GM23338 (cell line): ENCODE measurements at regions not wholly inside any gene's neighbourhood (a gene's known extent, or its start where the extent isn't known, plus 50 kb on each side); places are given as distances from the start of the nearest gene placed in this dataset.
"Not testable (repeated sequence)": the region's sequence is repeated elsewhere in the genome, so short reads cannot be mapped to it uniquely, and the experiment has no call there.

Experiments used
- NANOG ChIP-seq: IDR thresholded peaks from 2 replicates; pipeline ENCODE4 v1.6.1; 2016; ENCODE audit warnings: antibody characterized with exemption, borderline replicate concordance
- POLR2AphosphoS5 ChIP-seq: IDR thresholded peaks from 2 replicates; pipeline ENCODE4 v1.6.1; 2016; ENCODE audit warnings: antibody characterized with exemption, low read depth
- TF ChIP-seq, protein P1 (sequence below), 2 experiments: fragments of 200-600 bp in 1 of 2; sonication (generic) in 1 of 2; conservative IDR thresholded peaks; 2 replicates each; pipeline versions ENCODE4 v1.5.1 to v1.6.1; 2016 to 2017; ENCODE audit warnings: antibody characterized with exemption in 2 of 2, low read depth in 2 of 2, mild to moderate bottlenecking in 2 of 2, moderate library complexity in 1 of 2
- TF ChIP-seq, protein P2 (sequence below): IDR thresholded peaks from one replicate; pipeline ENCODE4 v1.6.1; 2018; ENCODE audit warnings: antibody characterized with exemption; ENCODE audit not compliant: unreplicated experiment

DNA sequence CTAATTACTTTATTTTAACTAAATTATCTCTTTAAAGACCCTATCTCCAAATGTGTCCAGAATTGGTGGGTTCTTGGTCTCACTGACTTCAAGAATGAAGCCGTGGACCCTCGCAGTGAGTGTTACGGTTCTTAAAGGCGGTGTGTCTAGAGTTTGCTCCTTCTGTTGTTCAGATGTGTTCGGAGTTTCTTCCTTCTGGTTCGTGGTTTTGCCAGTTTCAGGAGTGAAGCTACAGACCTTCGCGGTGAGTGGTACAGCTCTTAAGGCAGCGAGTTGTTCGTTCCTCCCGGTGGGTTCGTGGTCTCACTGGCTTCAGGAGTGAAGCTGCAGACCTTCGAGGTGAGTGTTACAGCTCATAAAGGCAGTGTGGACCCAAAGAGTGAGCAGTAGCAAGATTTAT, 77.5 kb upstream of the RGS1 start:
- not testable (repeated sequence) for TF ChIP-seq NANOG, POLR2AphosphoS5
- TF ChIP-seq, protein P1, sequence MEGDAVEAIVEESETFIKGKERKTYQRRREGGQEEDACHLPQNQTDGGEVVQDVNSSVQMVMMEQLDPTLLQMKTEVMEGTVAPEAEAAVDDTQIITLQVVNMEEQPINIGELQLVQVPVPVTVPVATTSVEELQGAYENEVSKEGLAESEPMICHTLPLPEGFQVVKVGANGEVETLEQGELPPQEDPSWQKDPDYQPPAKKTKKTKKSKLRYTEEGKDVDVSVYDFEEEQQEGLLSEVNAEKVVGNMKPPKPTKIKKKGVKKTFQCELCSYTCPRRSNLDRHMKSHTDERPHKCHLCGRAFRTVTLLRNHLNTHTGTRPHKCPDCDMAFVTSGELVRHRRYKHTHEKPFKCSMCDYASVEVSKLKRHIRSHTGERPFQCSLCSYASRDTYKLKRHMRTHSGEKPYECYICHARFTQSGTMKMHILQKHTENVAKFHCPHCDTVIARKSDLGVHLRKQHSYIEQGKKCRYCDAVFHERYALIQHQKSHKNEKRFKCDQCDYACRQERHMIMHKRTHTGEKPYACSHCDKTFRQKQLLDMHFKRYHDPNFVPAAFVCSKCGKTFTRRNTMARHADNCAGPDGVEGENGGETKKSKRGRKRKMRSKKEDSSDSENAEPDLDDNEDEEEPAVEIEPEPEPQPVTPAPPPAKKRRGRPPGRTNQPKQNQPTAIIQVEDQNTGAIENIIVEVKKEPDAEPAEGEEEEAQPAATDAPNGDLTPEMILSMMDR (conservative IDR thresholded peaks at IDR 0.05; ENCODE audit: low read depth in 2 of 2): not testable (repeated sequence)
- TF ChIP-seq, protein P2, sequence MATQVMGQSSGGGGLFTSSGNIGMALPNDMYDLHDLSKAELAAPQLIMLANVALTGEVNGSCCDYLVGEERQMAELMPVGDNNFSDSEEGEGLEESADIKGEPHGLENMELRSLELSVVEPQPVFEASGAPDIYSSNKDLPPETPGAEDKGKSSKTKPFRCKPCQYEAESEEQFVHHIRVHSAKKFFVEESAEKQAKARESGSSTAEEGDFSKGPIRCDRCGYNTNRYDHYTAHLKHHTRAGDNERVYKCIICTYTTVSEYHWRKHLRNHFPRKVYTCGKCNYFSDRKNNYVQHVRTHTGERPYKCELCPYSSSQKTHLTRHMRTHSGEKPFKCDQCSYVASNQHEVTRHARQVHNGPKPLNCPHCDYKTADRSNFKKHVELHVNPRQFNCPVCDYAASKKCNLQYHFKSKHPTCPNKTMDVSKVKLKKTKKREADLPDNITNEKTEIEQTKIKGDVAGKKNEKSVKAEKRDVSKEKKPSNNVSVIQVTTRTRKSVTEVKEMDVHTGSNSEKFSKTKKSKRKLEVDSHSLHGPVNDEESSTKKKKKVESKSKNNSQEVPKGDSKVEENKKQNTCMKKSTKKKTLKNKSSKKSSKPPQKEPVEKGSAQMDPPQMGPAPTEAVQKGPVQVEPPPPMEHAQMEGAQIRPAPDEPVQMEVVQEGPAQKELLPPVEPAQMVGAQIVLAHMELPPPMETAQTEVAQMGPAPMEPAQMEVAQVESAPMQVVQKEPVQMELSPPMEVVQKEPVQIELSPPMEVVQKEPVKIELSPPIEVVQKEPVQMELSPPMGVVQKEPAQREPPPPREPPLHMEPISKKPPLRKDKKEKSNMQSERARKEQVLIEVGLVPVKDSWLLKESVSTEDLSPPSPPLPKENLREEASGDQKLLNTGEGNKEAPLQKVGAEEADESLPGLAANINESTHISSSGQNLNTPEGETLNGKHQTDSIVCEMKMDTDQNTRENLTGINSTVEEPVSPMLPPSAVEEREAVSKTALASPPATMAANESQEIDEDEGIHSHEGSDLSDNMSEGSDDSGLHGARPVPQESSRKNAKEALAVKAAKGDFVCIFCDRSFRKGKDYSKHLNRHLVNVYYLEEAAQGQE: not testable (repeated sequence)
